NCI-H345 (cell line): ENCODE measurements at regions not wholly inside any gene's neighbourhood (a gene's known extent, or its start where the extent isn't known, plus 50 kb on each side); places are given as distances from the start of the nearest gene placed in this dataset.
"Not testable (repeated sequence)": the region's sequence is repeated elsewhere in the genome, so short reads cannot be mapped to it uniquely, and the experiment has no call there.

ENCODE experiments used
- DNase-seq: peaks from one replicate; lab custom pipeline; 2025; lab: John Stamatoyannopoulos, UW

- no peak for DNase-seq
Measured at GRCh38 chr2:10183146-10183675, 60.7 kb downstream of the RRM2 start.

- no peak for DNase-seq
Measured at GRCh38 chr2:10184421-10184820, 61.9 kb downstream of the RRM2 start.

GRCh38 chr2:10185046-10185445 is 62.5 kb downstream of the RRM2 start:
- DNase-seq, result no peak

- no peak for DNase-seq
Measured at GRCh38 chr2:10185755-10186154, 63.2 kb downstream of the RRM2 start.

- no peak for DNase-seq
Measured at GRCh38 chr2:10186868-10187535, 64.5 kb downstream of the RRM2 start.

GRCh38 chr2:10187661-10188060 is 65.1 kb downstream of the RRM2 start:
- no peak for DNase-seq

GRCh38 chr2:10188211-10188610 is 65.7 kb downstream of the RRM2 start:
- DNase-seq, result no peak

GRCh38 chr2:10188729-10189305 is 66.3 kb downstream of the RRM2 start:
- DNase-seq, result no peak

- DNase-seq, result no peak
Measured at GRCh38 chr2:10190255-10190654, 67.7 kb downstream of the RRM2 start.

- DNase-seq, result no peak
Measured at GRCh38 chr2:10190737-10191532, 68.4 kb downstream of the RRM2 start.

GRCh38 chr2:10191554-10191953 is 69.0 kb downstream of the RRM2 start:
- DNase-seq, result no peak

GRCh38 chr2:10192392-10193015 is 70.0 kb downstream of the RRM2 start:
- no peak for DNase-seq

GRCh38 chr2:10193276-10193795 is 70.8 kb downstream of the RRM2 start:
- DNase-seq, result no peak

GRCh38 chr2:10193851-10194820 is 71.6 kb downstream of the RRM2 start:
- no peak for DNase-seq

- DNase-seq, result no peak
Measured at GRCh38 chr2:10195278-10196109, 73.0 kb downstream of the RRM2 start.

- DNase-seq, result no peak
Measured at GRCh38 chr2:10196110-10196892, 73.8 kb downstream of the RRM2 start.

- DNase-seq, result no peak
Measured at GRCh38 chr2:10196948-10197696, 74.6 kb downstream of the RRM2 start.

- no peak for DNase-seq
Measured at GRCh38 chr2:10197697-10198076, 75.1 kb downstream of the RRM2 start.

- not testable (repeated sequence) for DNase-seq
Measured at GRCh38 chr2:10198482-10198881, 75.9 kb downstream of the RRM2 start.
